HT1080 (cell line): ENCODE measurements at regions not wholly inside any gene's neighbourhood (a gene's known extent, or its start where the extent isn't known, plus 50 kb on each side); places are given as distances from the start of the nearest gene placed in this dataset.
"Not testable (repeated sequence)": the region's sequence is repeated elsewhere in the genome, so short reads cannot be mapped to it uniquely, and the experiment has no call there.

ENCODE experiments used
- DNase-seq: peaks from one replicate; pipeline ENCODE4 v3.0.0-alpha.2; 2015; ENCODE audit warnings: low read depth

- DNase-seq = no peak
These were observed 156.8 kb upstream of the TNRC6C start for GRCh38 chr17:77801545-77802332.

- DNase-seq = no peak
These were observed 156.2 kb upstream of the TNRC6C start for GRCh38 chr17:77802333-77802615.

GRCh38 chr17:77802811-77803220 is 155.7 kb upstream of the TNRC6C start:
- DNase-seq = no peak

GRCh38 chr17:77803726-77804125 is 154.8 kb upstream of the TNRC6C start:
- no peak for DNase-seq

GRCh38 chr17:77804796-77805426 is 153.6 kb upstream of the TNRC6C start:
- no peak for DNase-seq

- DNase-seq = not testable (repeated sequence)
These were observed 152.5 kb upstream of the TNRC6C start for GRCh38 chr17:77805970-77806369.

GRCh38 chr17:77807051-77807745 is 151.3 kb upstream of the TNRC6C start:
- DNase-seq = no peak

- DNase-seq = no peak
These were observed 150.6 kb upstream of the TNRC6C start for GRCh38 chr17:77807746-77808441.

GRCh38 chr17:77808686-77809425 is 149.6 kb upstream of the TNRC6C start:
- DNase-seq = no peak

GRCh38 chr17:77809814-77810213 is 148.7 kb upstream of the TNRC6C start:
- DNase-seq = no peak

- no peak for DNase-seq
These were observed 148.0 kb upstream of the TNRC6C start for GRCh38 chr17:77810536-77810935.

GRCh38 chr17:77811521-77811920 is 147.0 kb upstream of the TNRC6C start:
- no peak for DNase-seq

GRCh38 chr17:77814091-77814772 is 144.3 kb upstream of the TNRC6C start:
- DNase-seq = no peak

GRCh38 chr17:77815127-77815905 is 143.2 kb upstream of the TNRC6C start:
- no peak for DNase-seq

GRCh38 chr17:77817953-77818352 is 140.6 kb upstream of the TNRC6C start:
- DNase-seq = no peak

GRCh38 chr17:77819497-77819896 is 139.0 kb upstream of the TNRC6C start:
- no peak for DNase-seq

- DNase-seq = no peak
These were observed 137.4 kb upstream of the TNRC6C start for GRCh38 chr17:77821114-77821513.

- no peak for DNase-seq
These were observed 136.0 kb upstream of the TNRC6C start for GRCh38 chr17:77822302-77823030.

GRCh38 chr17:77824102-77824779 is 134.3 kb upstream of the TNRC6C start:
- no peak for DNase-seq
